ENCODE measurements at regions not wholly inside any gene's neighbourhood (a gene's known extent, or its start where the extent isn't known, plus 50 kb on each side); places are given as distances from the start of the nearest gene placed in this dataset.
"Not testable (repeated sequence)": the region's sequence is repeated elsewhere in the genome, so short reads cannot be mapped to it uniquely, and the experiment has no call there.

DNA sequence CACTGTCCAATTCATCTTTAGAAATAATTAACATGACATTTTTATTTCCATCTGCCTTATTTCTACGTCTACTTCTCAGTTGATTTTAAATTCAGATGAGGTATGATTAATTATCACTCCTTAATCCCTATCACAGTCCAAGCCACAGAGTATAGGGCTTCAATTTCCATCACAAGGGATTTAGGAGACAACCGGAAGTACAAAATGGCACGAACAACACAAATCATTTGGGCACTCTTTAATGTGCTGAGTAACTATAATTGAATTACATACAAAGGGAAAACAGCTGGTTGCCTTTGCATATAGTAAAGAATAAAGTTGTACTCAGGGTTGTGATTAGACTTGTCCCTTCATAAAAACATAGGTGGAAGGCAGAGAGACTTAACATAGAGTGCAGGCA is 290.4 kb upstream of the MAGEB16 start:
- TF ChIP-seq, protein P1, sequence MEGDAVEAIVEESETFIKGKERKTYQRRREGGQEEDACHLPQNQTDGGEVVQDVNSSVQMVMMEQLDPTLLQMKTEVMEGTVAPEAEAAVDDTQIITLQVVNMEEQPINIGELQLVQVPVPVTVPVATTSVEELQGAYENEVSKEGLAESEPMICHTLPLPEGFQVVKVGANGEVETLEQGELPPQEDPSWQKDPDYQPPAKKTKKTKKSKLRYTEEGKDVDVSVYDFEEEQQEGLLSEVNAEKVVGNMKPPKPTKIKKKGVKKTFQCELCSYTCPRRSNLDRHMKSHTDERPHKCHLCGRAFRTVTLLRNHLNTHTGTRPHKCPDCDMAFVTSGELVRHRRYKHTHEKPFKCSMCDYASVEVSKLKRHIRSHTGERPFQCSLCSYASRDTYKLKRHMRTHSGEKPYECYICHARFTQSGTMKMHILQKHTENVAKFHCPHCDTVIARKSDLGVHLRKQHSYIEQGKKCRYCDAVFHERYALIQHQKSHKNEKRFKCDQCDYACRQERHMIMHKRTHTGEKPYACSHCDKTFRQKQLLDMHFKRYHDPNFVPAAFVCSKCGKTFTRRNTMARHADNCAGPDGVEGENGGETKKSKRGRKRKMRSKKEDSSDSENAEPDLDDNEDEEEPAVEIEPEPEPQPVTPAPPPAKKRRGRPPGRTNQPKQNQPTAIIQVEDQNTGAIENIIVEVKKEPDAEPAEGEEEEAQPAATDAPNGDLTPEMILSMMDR (IDR thresholded peaks at IDR 0.05): no peak
- H3K9me3 ChIP-seq: no peaks in the 10 kb centered on the region
- H3K4me1 ChIP-seq: no peaks in the 10 kb centered on the region
- H3K4me3 ChIP-seq: no peak overlapping the region
- no peak overlapping the region for H3K27ac ChIP-seq
- no peak for DNase-seq (ENCODE audit: low spot score)
- no peaks in the 10 kb centered on the region for H3K36me3 ChIP-seq
- no peaks in the 10 kb centered on the region for H3K27me3 ChIP-seq

DNA sequence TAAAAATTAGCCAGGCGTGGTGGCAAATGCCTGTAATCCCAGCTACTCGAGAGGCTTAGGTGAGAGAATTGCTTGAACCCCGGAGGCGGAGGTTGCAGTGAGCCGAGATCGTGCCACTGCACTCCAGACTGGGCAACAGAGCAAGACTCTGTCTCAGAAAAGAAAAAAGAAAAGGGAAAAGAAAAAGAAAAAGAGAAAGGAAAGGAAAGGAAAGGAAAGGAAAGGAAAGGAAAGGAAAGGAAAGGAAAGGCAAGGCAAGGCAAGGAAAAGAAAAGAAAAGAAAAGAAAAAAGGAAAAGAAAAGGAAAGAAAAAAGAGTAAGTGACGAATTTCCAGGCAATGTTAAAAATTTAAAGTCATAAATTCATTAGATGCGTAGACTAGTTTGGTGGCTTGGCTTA is 250.1 kb upstream of the MAGEB16 start:
- H3K36me3 ChIP-seq; DNase-seq (ENCODE audit: low spot score); H3K4me1 ChIP-seq; H3K9me3 ChIP-seq; H3K27ac ChIP-seq; H3K4me3 ChIP-seq; H3K27me3 ChIP-seq: not testable (repeated sequence)

DNA sequence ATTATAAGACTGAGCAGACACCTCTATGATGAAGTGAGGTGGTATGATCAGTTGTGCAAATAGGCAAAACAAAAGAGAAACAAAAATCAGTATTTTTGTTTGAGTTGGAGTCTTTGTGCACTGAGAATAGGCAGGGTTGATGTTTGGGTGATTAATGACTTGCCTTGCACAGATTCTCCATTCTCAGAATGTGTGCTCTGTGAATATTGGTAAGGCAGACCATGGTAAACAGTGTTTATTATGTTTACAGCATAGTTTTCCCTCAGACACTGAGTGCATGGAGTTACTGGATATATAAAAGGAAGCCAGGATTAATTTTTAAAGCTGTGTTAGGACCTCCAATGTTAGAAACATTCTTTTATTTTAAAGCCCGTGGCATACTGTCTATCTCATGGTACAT is 240.2 kb upstream of the MAGEB16 start:
- Histone ChIP-seq H3K4me1 (no peaks in the 10 kb centered on the region), H3K27ac (no peak overlapping the region), H3K9me3 (no peaks in the 10 kb centered on the region), H3K27me3 (no peaks in the 10 kb centered on the region), H3K4me3 (no peak overlapping the region), H3K36me3 (no peaks in the 10 kb centered on the region)
- no peak for DNase-seq (ENCODE audit: low spot score)
- TF ChIP-seq, protein P1 (IDR thresholded peaks at IDR 0.05): no peak

DNA sequence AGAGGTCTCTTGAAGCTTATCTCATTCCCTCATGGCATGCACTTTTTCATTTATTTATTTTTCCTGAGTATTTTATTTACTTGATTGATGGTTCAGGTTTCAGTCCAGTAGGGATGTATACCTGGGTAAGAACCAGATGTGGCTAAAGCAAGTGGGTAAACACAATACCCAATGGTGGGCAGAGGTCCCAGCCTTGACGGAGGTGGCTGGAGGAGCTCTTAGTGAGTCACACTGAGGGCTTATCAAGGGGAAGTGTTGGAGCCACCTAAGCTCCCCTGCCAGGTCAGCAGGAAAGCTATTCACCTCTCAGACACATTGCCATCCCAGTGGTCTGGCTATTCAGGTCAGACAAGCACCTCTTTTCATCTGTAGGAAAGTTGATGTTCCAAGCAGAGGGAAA is 236.2 kb upstream of the MAGEB16 start:
- Histone ChIP-seq H3K4me1 (no peaks in the 10 kb centered on the region), H3K36me3 (no peaks in the 10 kb centered on the region), H3K9me3 (no peaks in the 10 kb centered on the region), H3K27ac (no peak overlapping the region), H3K4me3 (no peak overlapping the region), H3K27me3 (no peaks in the 10 kb centered on the region)
- no peak for DNase-seq (ENCODE audit: low spot score)
- TF ChIP-seq, protein P1 (IDR thresholded peaks at IDR 0.05): no peak

DNA sequence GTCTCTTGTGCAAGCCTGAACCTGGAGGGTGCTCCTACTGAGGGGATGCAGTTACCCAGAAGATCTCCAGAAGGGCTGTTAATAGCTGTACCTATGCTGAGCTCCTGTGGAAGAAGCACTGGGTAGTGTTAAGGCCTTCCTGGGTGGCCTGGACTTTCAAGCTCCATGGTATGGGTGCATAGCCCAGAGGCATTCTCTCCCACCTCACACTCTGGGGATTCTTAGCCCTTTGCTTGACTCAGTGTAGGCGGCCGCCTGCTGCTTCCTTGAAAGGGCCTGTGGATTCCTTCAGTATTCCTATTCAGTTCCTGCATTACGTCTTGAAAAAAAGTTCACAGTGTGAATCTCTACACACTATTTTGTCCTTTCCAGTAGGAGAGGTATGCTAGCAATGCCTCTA is 235.7 kb upstream of the MAGEB16 start:
- TF ChIP-seq, protein P1 (IDR thresholded peaks at IDR 0.05): no peak
- H3K9me3 ChIP-seq: no peaks in the 10 kb centered on the region
- DNase-seq (ENCODE audit: low spot score): no peak

DNA sequence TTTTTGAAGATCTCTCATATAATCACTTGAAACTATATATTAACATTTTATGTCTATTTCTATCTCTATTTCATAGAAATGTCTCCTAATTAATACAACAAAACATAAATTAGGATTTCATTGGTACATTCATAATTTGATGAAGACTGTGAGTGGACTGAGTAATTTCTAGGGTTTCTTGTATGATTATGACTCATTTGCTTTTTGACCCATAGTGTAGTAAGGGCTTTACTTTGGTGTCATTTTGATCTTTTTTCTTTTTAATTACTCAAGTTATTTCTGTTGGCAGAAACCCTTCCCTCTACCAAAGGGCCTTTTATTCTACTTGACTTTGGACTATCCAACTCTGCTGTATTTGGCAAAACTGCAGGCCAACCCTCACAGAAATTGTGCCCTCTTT is 207.9 kb upstream of the MAGEB16 start:
- no peak for DNase-seq (ENCODE audit: low spot score)

More for the DNA sequence above, 235.7 kb upstream of the MAGEB16 start:
- Histone ChIP-seq H3K27me3 (no peaks in the 10 kb centered on the region), H3K27ac (no peak overlapping the region), H3K36me3 (no peaks in the 10 kb centered on the region), H3K4me3 (no peak overlapping the region), H3K4me1 (no peaks in the 10 kb centered on the region)

DNA sequence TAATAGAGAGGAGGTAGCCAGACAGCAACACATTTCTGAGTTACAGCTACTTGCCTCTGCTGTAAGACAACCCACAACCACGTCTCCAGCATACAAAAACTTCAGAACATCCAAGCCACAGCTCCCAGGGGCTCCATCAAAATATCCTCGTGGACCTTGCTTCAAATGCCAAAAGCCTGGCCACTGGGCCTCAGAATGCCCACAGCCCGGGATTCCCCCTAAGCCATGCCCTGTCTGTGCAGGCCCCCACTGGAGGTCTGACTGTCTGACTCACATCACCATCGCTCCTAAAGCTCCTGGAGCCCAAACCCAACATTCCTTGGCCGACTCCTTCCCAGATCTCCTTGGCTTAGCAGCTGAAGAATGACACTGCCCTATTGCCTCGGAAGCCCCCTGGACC is 186.6 kb upstream of the MAGEB16 start:
- not testable (repeated sequence) for H3K27me3 ChIP-seq; H3K4me3 ChIP-seq; H3K4me1 ChIP-seq; DNase-seq (ENCODE audit: low spot score); H3K36me3 ChIP-seq; H3K9me3 ChIP-seq; H3K27ac ChIP-seq

More for the DNA sequence above, 207.9 kb upstream of the MAGEB16 start:
- TF ChIP-seq, protein P1 (IDR thresholded peaks at IDR 0.05): no peak
- Histone ChIP-seq H3K4me1 (no peaks in the 10 kb centered on the region), H3K27me3 (no peaks in the 10 kb centered on the region), H3K36me3 (no peaks in the 10 kb centered on the region), H3K27ac (no peak overlapping the region), H3K9me3 (no peaks in the 10 kb centered on the region), H3K4me3 (no peak overlapping the region)

Measured in right atrium auricular region (tissue), 2 donors.